IgD-negative memory B cell (primary cell): ENCODE measurements at regions not wholly inside any gene's neighbourhood (a gene's known extent, or its start where the extent isn't known, plus 50 kb on each side); places are given as distances from the start of the nearest gene placed in this dataset.

ENCODE experiments used
- H3K27ac Mint-ChIP-seq, 3 donors: one replicate each; pipeline ENCODE4 v1.8.0; 2020 to 2022; ENCODE audit warnings: mild to moderate bottlenecking in 3 of 3, mixed read lengths in 3 of 3, moderate library complexity in 1 of 3
- H3K27me3 Mint-ChIP-seq: one replicate; pipeline ENCODE4 v1.8.0; 2021; ENCODE audit warnings: mixed read lengths
- H3K36me3 Mint-ChIP-seq: one replicate; pipeline ENCODE4 v1.8.0; 2020; ENCODE audit warnings: mild to moderate bottlenecking, mixed read lengths
- H3K4me1 Mint-ChIP-seq, 3 donors: one replicate each; pipeline ENCODE4 v1.8.0; 2020 to 2022; ENCODE audit warnings: mixed read lengths in 3 of 3, mild to moderate bottlenecking in 1 of 3
- H3K4me3 Mint-ChIP-seq, 4 donors: one replicate each; pipeline ENCODE4 v1.8.0; 2020 to 2022; ENCODE audit warnings: mild to moderate bottlenecking in 4 of 4, mixed read lengths in 4 of 4, moderate library complexity in 3 of 4
- H3K9me3 Mint-ChIP-seq, 3 donors: one replicate each; pipeline ENCODE4 v1.8.0; 2020 to 2021; ENCODE audit warnings: mixed read lengths in 3 of 3, mild to moderate bottlenecking in 1 of 3

- Mint-ChIP-seq H3K36me3 (peaks cover 2% of the 10 kb centered on the region), H3K27ac (no peak overlapping the region), H3K27me3 (no peaks in the 10 kb centered on the region), H3K4me1 (no peaks in the 10 kb centered on the region), H3K4me3 (no peak overlapping the region), H3K9me3 (peaks cover 0 to 6% (median 2%) of the 10 kb centered on the region in 3 donors)
Observed at GRCh38 chr2:57941816-57942215, 104.8 kb upstream of the VRK2 start.

- no peaks in the 10 kb centered on the region for H3K27me3 Mint-ChIP-seq
Observed at GRCh38 chr2:57943315-57943714, 103.3 kb upstream of the VRK2 start.

GRCh38 chr2:57947398-57947797, 99.2 kb upstream of the VRK2 start:
- H3K9me3 Mint-ChIP-seq, result no peaks in the 10 kb centered on the region
- H3K4me3 Mint-ChIP-seq, result no peak overlapping the region
- H3K36me3 Mint-ChIP-seq, result peaks cover 2% of the 10 kb centered on the region
- no peaks in the 10 kb centered on the region for H3K27me3 Mint-ChIP-seq
- H3K27ac Mint-ChIP-seq, result no peak overlapping the region
- H3K4me1 Mint-ChIP-seq, result peaks cover 0 to 2% (median 0%) of the 10 kb centered on the region in 3 donors

More at GRCh38 chr2:57943315-57943714, 103.3 kb upstream of the VRK2 start:
- Mint-ChIP-seq H3K27ac (no peak overlapping the region), H3K4me3 (no peak overlapping the region), H3K9me3 (peaks cover 0 to 6% (median 2%) of the 10 kb centered on the region in 3 donors), H3K4me1 (no peaks in the 10 kb centered on the region), H3K36me3 (peaks cover 2% of the 10 kb centered on the region)

GRCh38 chr2:57954020-57954419, 92.6 kb upstream of the VRK2 start:
- Mint-ChIP-seq H3K36me3 (peaks cover 7% of the 10 kb centered on the region), H3K27ac (no peak overlapping the region), H3K9me3 (no peaks in the 10 kb centered on the region), H3K27me3 (no peaks in the 10 kb centered on the region), H3K4me1 (peaks cover 3 to 5% (median 5%) of the 10 kb centered on the region in 3 donors), H3K4me3 (no peak overlapping the region)

- H3K27ac Mint-ChIP-seq, result no peak overlapping the region
- H3K4me1 Mint-ChIP-seq, result peaks cover 3 to 5% (median 3%) of the 10 kb centered on the region in 3 donors
- H3K36me3 Mint-ChIP-seq, result peaks cover 5% of the 10 kb centered on the region
- no peaks in the 10 kb centered on the region for H3K9me3 Mint-ChIP-seq
- no peaks in the 10 kb centered on the region for H3K27me3 Mint-ChIP-seq
- H3K4me3 Mint-ChIP-seq, result no peak overlapping the region
Observed at GRCh38 chr2:57957238-57957637, 89.4 kb upstream of the VRK2 start.

- H3K27ac Mint-ChIP-seq, result no peak overlapping the region
- H3K4me3 Mint-ChIP-seq, result no peak overlapping the region
- peaks cover 0 to 9% (median 8%) of the 10 kb centered on the region in 3 donors for H3K4me1 Mint-ChIP-seq
- peaks cover 2% of the 10 kb centered on the region for H3K36me3 Mint-ChIP-seq
- no peaks in the 10 kb centered on the region for H3K27me3 Mint-ChIP-seq
- no peaks in the 10 kb centered on the region for H3K9me3 Mint-ChIP-seq
Observed at GRCh38 chr2:57959390-57959789, 87.2 kb upstream of the VRK2 start.

GRCh38 chr2:57962861-57963260, 83.7 kb upstream of the VRK2 start:
- no peaks in the 10 kb centered on the region for H3K36me3 Mint-ChIP-seq
- H3K9me3 Mint-ChIP-seq, result no peaks in the 10 kb centered on the region
- peak overlapping the region in 1 of 3 donors; percentile 69 for H3K27ac Mint-ChIP-seq
- H3K4me1 Mint-ChIP-seq, result peaks cover 4 to 9% (median 7%) of the 10 kb centered on the region in 3 donors
- H3K4me3 Mint-ChIP-seq, result peak overlapping the region in 1 of 4 donors; percentile 12
- no peaks in the 10 kb centered on the region for H3K27me3 Mint-ChIP-seq

GRCh38 chr2:57965219-57965618, 81.4 kb upstream of the VRK2 start:
- no peak overlapping the region for H3K27ac Mint-ChIP-seq
- no peaks in the 10 kb centered on the region for H3K9me3 Mint-ChIP-seq
- peaks cover 5 to 9% (median 7%) of the 10 kb centered on the region in 3 donors for H3K4me1 Mint-ChIP-seq
- H3K4me3 Mint-ChIP-seq, result no peak overlapping the region
- no peaks in the 10 kb centered on the region for H3K36me3 Mint-ChIP-seq
- H3K27me3 Mint-ChIP-seq, result no peaks in the 10 kb centered on the region

GRCh38 chr2:57965961-57966360, 80.6 kb upstream of the VRK2 start:
- H3K36me3 Mint-ChIP-seq, result no peaks in the 10 kb centered on the region

GRCh38 chr2:57973621-57974186, 72.9 kb upstream of the VRK2 start:
- Mint-ChIP-seq H3K9me3 (peaks cover 0 to 5% (median 3%) of the 10 kb centered on the region in 3 donors), H3K4me3 (peak overlapping the region in 2 of 4 donors; percentile 76 to 78), H3K4me1 (peaks cover 12 to 26% (median 17%) of the 10 kb centered on the region in 3 donors), H3K36me3 (peaks cover 6% of the 10 kb centered on the region), H3K27me3 (no peaks in the 10 kb centered on the region), H3K27ac (peak overlapping the region in 1 of 3 donors; percentile 31)

More at GRCh38 chr2:57965961-57966360, 80.6 kb upstream of the VRK2 start:
- Mint-ChIP-seq H3K9me3 (no peaks in the 10 kb centered on the region), H3K27me3 (no peaks in the 10 kb centered on the region), H3K4me3 (no peak overlapping the region), H3K4me1 (peaks cover 5 to 9% (median 7%) of the 10 kb centered on the region in 3 donors), H3K27ac (no peak overlapping the region)

- Mint-ChIP-seq H3K27me3 (no peaks in the 10 kb centered on the region), H3K27ac (no peak overlapping the region), H3K9me3 (peaks cover 0 to 8% (median 0%) of the 10 kb centered on the region in 3 donors), H3K36me3 (peaks cover 8% of the 10 kb centered on the region), H3K4me1 (peaks cover 8 to 16% (median 11%) of the 10 kb centered on the region in 3 donors), H3K4me3 (no peak overlapping the region)
Observed at GRCh38 chr2:57979158-57979557, 67.4 kb upstream of the VRK2 start.

- Mint-ChIP-seq H3K27ac (no peak overlapping the region), H3K27me3 (no peaks in the 10 kb centered on the region), H3K4me1 (peaks cover 5 to 11% (median 5%) of the 10 kb centered on the region in 3 donors), H3K4me3 (no peak overlapping the region), H3K36me3 (peaks cover 8% of the 10 kb centered on the region), H3K9me3 (peaks cover 0 to 8% (median 0%) of the 10 kb centered on the region in 3 donors)
Observed at GRCh38 chr2:57981083-57981768, 65.4 kb upstream of the VRK2 start.

- Mint-ChIP-seq H3K27me3 (no peaks in the 10 kb centered on the region), H3K4me3 (no peak overlapping the region), H3K9me3 (no peaks in the 10 kb centered on the region), H3K36me3 (peaks cover 11% of the 10 kb centered on the region), H3K27ac (peak overlapping the region in 1 of 3 donors; percentile 20), H3K4me1 (peaks cover 0 to 6% (median 0%) of the 10 kb centered on the region in 3 donors)
Observed at GRCh38 chr2:57987835-57988573, 58.6 kb upstream of the VRK2 start.

GRCh38 chr2:57990118-57990725, 56.4 kb upstream of the VRK2 start:
- no peaks in the 10 kb centered on the region for H3K9me3 Mint-ChIP-seq
- H3K27me3 Mint-ChIP-seq, result no peaks in the 10 kb centered on the region
- peak overlapping the region in 1 of 4 donors; percentile 58 for H3K4me3 Mint-ChIP-seq
- H3K4me1 Mint-ChIP-seq, result peaks cover 0 to 7% (median 0%) of the 10 kb centered on the region in 3 donors
- H3K27ac Mint-ChIP-seq, result no peak overlapping the region
- H3K36me3 Mint-ChIP-seq, result peaks cover 7% of the 10 kb centered on the region
